ENCODE measurements at regions not wholly inside any gene's neighbourhood (a gene's known extent, or its start where the extent isn't known, plus 50 kb on each side); places are given as distances from the start of the nearest gene placed in this dataset.

GRCh38 chr5:45037927-45038326 is 229.2 kb downstream of the MRPS30 start:
- ChIA-PET POLR2A (no interaction called here), CTCF (interaction anchor here (1.1 to 3.4 kb wide), 8 partner anchors 10 to 737 kb away, joined by 3 to 41 read pairs (median 4); partner anchors contain the start of gene HCN1)
- no peak for DNase-seq (ENCODE audit: low read depth, low spot score)
- Histone ChIP-seq H3K4me1 (ENCODE audit: control insufficient read depth, extremely low read depth, insufficient read depth, low read length) (no peaks in the 10 kb centered on the region), H3K4me2 (ENCODE audit: insufficient read depth, low read length) (no peak overlapping the region), H4K20me1 (replicated peaks; ENCODE audit: control insufficient read depth, extremely low read depth, insufficient read depth, low read length) (no peaks in the 10 kb centered on the region), H3K9ac (replicated peaks; ENCODE audit: extremely low read depth, insufficient read depth, low read length) (no peak overlapping the region), H3K36me3 (ENCODE audit: control insufficient read depth in 2 of 2, extremely low read depth in 1 of 2, insufficient read depth in 2 of 2, low read length in 2 of 2) (no peaks in the 10 kb centered on the region), H3K9me1 (replicated peaks; ENCODE audit: control insufficient read depth, extremely low read depth, insufficient read depth, low read length) (no peaks in the 10 kb centered on the region), H2AFZ (ENCODE audit: low read depth, low read length) (no peak overlapping the region), H3K4me3 (replicated peaks in 1 of 3; ENCODE audit: insufficient read depth in 1 of 3, low read depth in 1 of 3, low read length in 3 of 3) (no peak overlapping the region), H3K27ac (ENCODE audit: insufficient read depth, low read depth, low read length) (no peak overlapping the region), H3K27me3 (ENCODE audit: control insufficient read depth in 2 of 2, insufficient read depth in 2 of 2, low read length in 2 of 2) (no peaks in the 10 kb centered on the region), H3K9me3 (replicated peaks; ENCODE audit: control insufficient read depth, insufficient read depth, low read length) (no peaks in the 10 kb centered on the region), H3K79me2 (ENCODE audit: control insufficient read depth, insufficient read depth, low read length) (no peaks in the 10 kb centered on the region)
- intact Hi-C loops (cut with micrococcal nuclease), result loop anchor here (1.0 to 2.0 kb wide), 3 partner anchors 175 to 658 kb away; partner anchors contain the start of gene HCN1
- TF ChIP-seq MYC (IDR thresholded peaks at IDR 0.05; ENCODE audit: low read depth, low read length) (no peak), JUN (IDR thresholded peaks at IDR 0.05; ENCODE audit: borderline replicate concordance, insufficient read depth, insufficient read length, low read depth) (no peak)
- FAIRE-seq, result no peak
- dilution Hi-C loops (cut with MboI; ENCODE audit: extremely low pct_ligation_motif_present, low sequenced_read_pairs), result no loop called here
- no TSS peak for BruUV-seq (replicated peaks)

- H3K27ac ChIP-seq (ENCODE audit: insufficient read depth, low read depth, low read length), result no peak overlapping the region
- TF ChIP-seq EZH2 (IDR thresholded peaks at IDR 0.05; ENCODE audit: borderline replicate concordance, low read depth, low read length, severe bottlenecking) (no peak), JUN (IDR thresholded peaks at IDR 0.05; ENCODE audit: borderline replicate concordance, insufficient read depth, insufficient read length, low read depth) (no peak), CTCF (IDR thresholded peaks at IDR 0.05; ENCODE audit: extremely low read depth in 1 of 2, insufficient read depth in 1 of 2, low read depth in 1 of 2, low read length in 2 of 2) (peak; percentile 34 to 64), GATA2 (IDR thresholded peaks at IDR 0.05; ENCODE audit: insufficient read depth, insufficient read length, low read depth, low read length) (no peak)
- CTCF ChIA-PET, result interaction anchor here (1.1 to 3.4 kb wide), 7 partner anchors 10 to 736 kb away, joined by 3 to 41 read pairs (median 3); partner anchors contain the start of gene HCN1
- H3K36me3 ChIP-seq (ENCODE audit: control insufficient read depth in 2 of 2, extremely low read depth in 1 of 2, insufficient read depth in 2 of 2, low read length in 2 of 2), result no peaks in the 10 kb centered on the region
- no peak overlapping the region for H2AFZ ChIP-seq (ENCODE audit: low read depth, low read length)
- BruUV-seq (replicated peaks), result no TSS peak
- POLR2A ChIA-PET, result no interaction called here
- no peaks in the 10 kb centered on the region for H4K20me1 ChIP-seq (replicated peaks; ENCODE audit: control insufficient read depth, extremely low read depth, insufficient read depth, low read length)
- no peak overlapping the region for H3K4me3 ChIP-seq (replicated peaks in 1 of 3; ENCODE audit: insufficient read depth in 1 of 3, low read depth in 1 of 3, low read length in 3 of 3)
- DNase-seq (ENCODE audit: low read depth, low spot score) (peak; percentile 48), FAIRE-seq (peak; percentile 64)
- intact Hi-C loops (cut with micrococcal nuclease), result loop anchor here (1.0 to 2.0 kb wide), 3 partner anchors 176 to 658 kb away; partner anchors contain the start of gene HCN1
- H3K4me1 ChIP-seq (ENCODE audit: control insufficient read depth, extremely low read depth, insufficient read depth, low read length), result no peaks in the 10 kb centered on the region
- no peaks in the 10 kb centered on the region for H3K9me3 ChIP-seq (replicated peaks; ENCODE audit: control insufficient read depth, insufficient read depth, low read length)
- no peaks in the 10 kb centered on the region for H3K27me3 ChIP-seq (ENCODE audit: control insufficient read depth in 2 of 2, insufficient read depth in 2 of 2, low read length in 2 of 2)
- dilution Hi-C loops (cut with MboI; ENCODE audit: extremely low pct_ligation_motif_present, low sequenced_read_pairs), result no loop called here
- H3K9ac ChIP-seq (replicated peaks; ENCODE audit: extremely low read depth, insufficient read depth, low read length), result no peak overlapping the region
- H3K4me2 ChIP-seq (ENCODE audit: insufficient read depth, low read length), result no peak overlapping the region
- H3K79me2 ChIP-seq (ENCODE audit: control insufficient read depth, insufficient read depth, low read length), result no peaks in the 10 kb centered on the region
- H3K9me1 ChIP-seq (replicated peaks; ENCODE audit: control insufficient read depth, extremely low read depth, insufficient read depth, low read length), result no peaks in the 10 kb centered on the region
Observed at GRCh38 chr5:45038366-45038987, 229.7 kb downstream of the MRPS30 start.
